Suprapubic skin (tissue), 4 donors: ENCODE measurements at regions not wholly inside any gene's neighbourhood (a gene's known extent, or its start where the extent isn't known, plus 50 kb on each side); places are given as distances from the start of the nearest gene placed in this dataset.

ENCODE experiments used
- CTCF ChIP-seq, 2 donors: fragments of 200-600 bp in 1 of 2; fragments of 450-650 bp in 1 of 2; sonication (generic) in 1 of 2; IDR thresholded peaks; one replicate each; pipeline ENCODE4 v1.5.1; 2016 to 2019; ENCODE audit warnings: antibody characterized with exemption in 2 of 2, mild to moderate bottlenecking in 1 of 2, moderate library complexity in 1 of 2
- EP300 ChIP-seq: sonication (generic); formaldehyde crosslinking; IDR thresholded peaks from one replicate; pipeline ENCODE4 v1.6.1; 2017; ENCODE audit warnings: antibody characterized with exemption
- POLR2AphosphoS5 ChIP-seq, 3 donors: sonication (generic); formaldehyde crosslinking; IDR thresholded peaks; one replicate each; pipeline ENCODE4 v1.6.1; 2017; ENCODE audit warnings: antibody characterized with exemption in 3 of 3

GRCh38 chr12:97630875-97631274, 168.3 kb downstream of the RMST start:
- TF ChIP-seq CTCF (IDR thresholded peaks at IDR 0.05): no peak
- no peak for TF ChIP-seq POLR2AphosphoS5 (IDR thresholded peaks at IDR 0.05)
- no peak for TF ChIP-seq EP300
